Chondrocyte (in vitro differentiated cells): ENCODE measurements at regions not wholly inside any gene's neighbourhood (a gene's known extent, or its start where the extent isn't known, plus 50 kb on each side); places are given as distances from the start of the nearest gene placed in this dataset.

Experiments
- DNase-seq: peaks from one replicate; pipeline ENCODE4 v3.0.0; 2021; ENCODE audit warnings: mixed read lengths, low spot score
- H3K27ac Mint-ChIP-seq: one replicate; pipeline ENCODE4 v1.8.0; 2021; ENCODE audit warnings: mild to moderate bottlenecking, moderate library complexity, mixed read lengths; ENCODE audit not compliant: unreplicated experiment
- H3K27me3 Mint-ChIP-seq: 2 replicates; pipeline ENCODE4 v1.8.0; 2021; ENCODE audit warnings: low read depth, mixed read lengths
- H3K36me3 Mint-ChIP-seq: 2 replicates; pipeline ENCODE4 v1.8.0; 2021; ENCODE audit warnings: low read depth, mixed read lengths
- H3K4me1 Mint-ChIP-seq: 2 replicates; pipeline ENCODE4 v1.8.0; 2021; ENCODE audit warnings: low read depth, mild to moderate bottlenecking, mixed read lengths
- H3K4me3 Mint-ChIP-seq: one replicate; pipeline ENCODE4 v1.8.0; 2021; ENCODE audit warnings: mild to moderate bottlenecking, moderate library complexity, mixed read lengths; ENCODE audit not compliant: unreplicated experiment
- H3K9me3 Mint-ChIP-seq: 2 replicates; pipeline ENCODE4 v1.8.0; 2021; ENCODE audit warnings: low read depth, mixed read lengths
- TF ChIP-seq, protein P1 (sequence below): fragments of 200-600 bp; sonication (generic); IDR thresholded peaks from 2 replicates; pipeline ENCODE4 v1.5.0; 2021; ENCODE audit warnings: antibody characterized with exemption, mild to moderate bottlenecking, moderate library complexity

DNA sequence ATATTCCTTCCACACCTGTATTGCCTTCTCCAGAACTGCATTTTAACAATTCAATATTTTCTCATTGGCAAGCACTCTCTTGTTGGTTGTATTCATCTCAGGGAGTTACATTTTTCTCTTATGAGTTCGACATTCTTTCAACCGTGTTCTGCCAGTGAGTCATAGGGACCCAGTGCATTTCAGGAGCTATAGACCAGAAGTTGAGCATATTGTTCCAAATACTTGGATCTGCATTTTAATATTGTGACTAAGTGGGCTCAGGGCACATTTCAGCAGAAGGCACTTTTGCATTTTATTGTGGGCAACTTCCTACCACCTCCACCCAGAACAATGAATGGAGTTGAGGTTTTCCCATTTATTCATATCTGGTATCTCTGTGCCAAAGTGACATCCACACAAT is 132.8 kb downstream of the TNFSF18 start:
- Mint-ChIP-seq H3K27me3 (no peaks in the 10 kb centered on the region), H3K36me3 (no peaks in the 10 kb centered on the region), H3K9me3 (peaks cover 3% of the 10 kb centered on the region), H3K4me1 (no peaks in the 10 kb centered on the region), H3K4me3 (no peak overlapping the region), H3K27ac (peak overlapping the region; percentile 43)
- TF ChIP-seq, protein P1, sequence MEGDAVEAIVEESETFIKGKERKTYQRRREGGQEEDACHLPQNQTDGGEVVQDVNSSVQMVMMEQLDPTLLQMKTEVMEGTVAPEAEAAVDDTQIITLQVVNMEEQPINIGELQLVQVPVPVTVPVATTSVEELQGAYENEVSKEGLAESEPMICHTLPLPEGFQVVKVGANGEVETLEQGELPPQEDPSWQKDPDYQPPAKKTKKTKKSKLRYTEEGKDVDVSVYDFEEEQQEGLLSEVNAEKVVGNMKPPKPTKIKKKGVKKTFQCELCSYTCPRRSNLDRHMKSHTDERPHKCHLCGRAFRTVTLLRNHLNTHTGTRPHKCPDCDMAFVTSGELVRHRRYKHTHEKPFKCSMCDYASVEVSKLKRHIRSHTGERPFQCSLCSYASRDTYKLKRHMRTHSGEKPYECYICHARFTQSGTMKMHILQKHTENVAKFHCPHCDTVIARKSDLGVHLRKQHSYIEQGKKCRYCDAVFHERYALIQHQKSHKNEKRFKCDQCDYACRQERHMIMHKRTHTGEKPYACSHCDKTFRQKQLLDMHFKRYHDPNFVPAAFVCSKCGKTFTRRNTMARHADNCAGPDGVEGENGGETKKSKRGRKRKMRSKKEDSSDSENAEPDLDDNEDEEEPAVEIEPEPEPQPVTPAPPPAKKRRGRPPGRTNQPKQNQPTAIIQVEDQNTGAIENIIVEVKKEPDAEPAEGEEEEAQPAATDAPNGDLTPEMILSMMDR = no peak
- DNase-seq = no peak

DNA sequence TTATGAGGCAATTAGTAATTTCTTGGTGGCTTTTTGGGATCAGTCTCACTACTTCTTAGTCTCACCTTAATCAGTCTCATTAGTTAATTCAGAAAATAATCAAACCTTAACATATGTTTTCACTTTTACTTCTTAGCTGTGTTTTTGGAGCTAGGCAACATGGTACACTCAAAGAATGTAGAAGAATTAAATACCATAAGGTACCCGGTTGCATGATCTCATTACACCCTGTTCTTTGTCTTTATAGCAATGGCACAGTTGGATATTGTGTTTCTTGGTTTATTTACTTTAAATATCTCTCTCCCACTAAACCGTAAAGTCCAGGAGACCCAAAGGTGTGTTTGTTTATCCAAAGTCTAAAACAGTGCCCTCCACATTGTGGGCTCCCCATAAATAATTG is 132.3 kb downstream of the TNFSF18 start:
- H3K36me3 Mint-ChIP-seq = no peaks in the 10 kb centered on the region
- no peak overlapping the region for H3K4me3 Mint-ChIP-seq
- H3K9me3 Mint-ChIP-seq = peaks cover 1% of the 10 kb centered on the region
- no peak for DNase-seq
- H3K27ac Mint-ChIP-seq = no peak overlapping the region
- no peaks in the 10 kb centered on the region for H3K27me3 Mint-ChIP-seq
- TF ChIP-seq, protein P1 = no peak
- H3K4me1 Mint-ChIP-seq = no peaks in the 10 kb centered on the region

DNA sequence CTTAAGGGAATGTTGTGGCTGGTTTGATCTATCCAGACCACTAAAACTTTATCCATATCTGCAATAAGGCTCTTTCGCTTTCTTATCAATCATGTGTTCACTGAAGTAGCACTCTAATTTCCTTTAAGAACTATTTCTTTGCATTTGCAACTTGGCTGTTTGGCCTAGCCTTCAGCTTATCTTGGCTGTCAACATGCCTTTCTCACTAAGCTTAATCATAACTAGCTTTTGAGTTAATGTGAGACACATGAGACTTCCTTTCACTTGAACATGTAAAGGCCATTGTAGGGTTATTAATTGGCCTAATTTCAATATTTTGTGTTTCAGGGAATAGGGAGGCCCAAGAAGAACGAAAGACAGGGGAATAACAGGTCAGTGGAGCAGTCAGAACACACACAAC is 124.7 kb downstream of the TNFSF18 start:
- TF ChIP-seq, protein P1 = no peak
- no peaks in the 10 kb centered on the region for H3K36me3 Mint-ChIP-seq
- H3K27ac Mint-ChIP-seq = no peak overlapping the region
- no peaks in the 10 kb centered on the region for H3K9me3 Mint-ChIP-seq
- DNase-seq = no peak
- H3K4me1 Mint-ChIP-seq = peaks cover 24% of the 10 kb centered on the region
- no peaks in the 10 kb centered on the region for H3K27me3 Mint-ChIP-seq
- no peak overlapping the region for H3K4me3 Mint-ChIP-seq

DNA sequence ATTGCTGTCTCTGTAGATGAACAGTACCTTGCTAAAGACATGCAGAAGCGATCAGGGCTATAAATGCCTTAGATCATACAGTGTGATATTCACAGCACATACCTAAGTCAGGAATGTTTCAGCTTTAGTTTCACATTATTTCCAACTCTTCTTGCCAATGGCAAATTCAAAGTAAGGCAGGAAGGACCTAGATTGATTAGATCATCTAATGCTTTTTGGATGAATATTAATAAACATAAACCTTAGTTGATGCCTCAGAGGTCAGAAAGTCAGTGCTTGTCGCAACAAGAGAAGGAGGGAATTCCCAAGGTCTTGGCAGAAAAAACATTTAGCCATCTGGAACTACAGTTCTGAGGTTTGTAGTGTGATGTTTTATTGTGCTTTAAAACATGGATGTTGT is 122.3 kb downstream of the TNFSF18 start:
- peaks cover 35% of the 10 kb centered on the region for H3K4me1 Mint-ChIP-seq
- TF ChIP-seq, protein P1 = no peak
- H3K27ac Mint-ChIP-seq = no peak overlapping the region
- no peak overlapping the region for H3K4me3 Mint-ChIP-seq
- no peak for DNase-seq
- H3K27me3 Mint-ChIP-seq = no peaks in the 10 kb centered on the region
- no peaks in the 10 kb centered on the region for H3K36me3 Mint-ChIP-seq
- H3K9me3 Mint-ChIP-seq = no peaks in the 10 kb centered on the region

DNA sequence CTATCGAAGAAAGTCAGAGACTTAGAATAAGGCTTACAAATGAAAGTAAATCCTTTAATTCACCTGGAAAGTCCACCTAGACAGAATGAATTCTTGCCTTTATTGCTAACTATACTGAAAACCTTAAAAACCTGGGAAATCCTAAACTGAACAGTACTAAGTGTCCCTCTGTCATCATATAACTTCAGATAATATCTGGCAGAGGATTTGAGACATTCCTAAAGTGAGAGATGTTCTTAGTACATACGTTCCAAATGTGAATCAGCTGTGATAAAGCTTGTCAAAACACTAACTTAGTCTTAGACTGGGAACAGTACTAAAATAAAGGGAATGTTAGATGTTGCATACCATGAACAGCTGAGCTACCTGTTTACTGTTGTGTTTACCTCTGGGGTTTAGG is 121.7 kb downstream of the TNFSF18 start:
- TF ChIP-seq, protein P1 = no peak
- Mint-ChIP-seq H3K9me3 (no peaks in the 10 kb centered on the region), H3K27ac (no peak overlapping the region), H3K36me3 (no peaks in the 10 kb centered on the region), H3K27me3 (no peaks in the 10 kb centered on the region), H3K4me1 (peaks cover 41% of the 10 kb centered on the region), H3K4me3 (no peak overlapping the region)
- DNase-seq = no peak
